ENCODE measurements at regions not wholly inside any gene's neighbourhood (a gene's known extent, or its start where the extent isn't known, plus 50 kb on each side); places are given as distances from the start of the nearest gene placed in this dataset.

GRCh38 chr17:77312786-77313599, 172.2 kb downstream of the SEC14L1 start (continued):
- TF ChIP-seq AKNA (CRISPR knock-in tag; IDR thresholded peaks at IDR 0.05; ENCODE audit: borderline replicate concordance): no peak
- TF ChIP-seq MAFG (CRISPR knock-in tag; IDR thresholded peaks at IDR 0.05): no peak
- TF ChIP-seq HOXA3 (CRISPR knock-in tag; IDR thresholded peaks at IDR 0.05): peak; percentile 25; the same call in 1 of the 2 replicates
- TF ChIP-seq SOX13 (IDR thresholded peaks at IDR 0.05): no peak
- peak in 1 of 2 experiments; percentile 41; a peak in 1 of 4 replicates for TF ChIP-seq SOX13 (CRISPR knock-in tag; conservative IDR thresholded peaks at IDR 0.05 in 1 of 2, IDR thresholded peaks at IDR 0.05 in 1 of 2)
- TF ChIP-seq PHF20 (CRISPR knock-in tag; IDR thresholded peaks at IDR 0.05): no peak
- no peak for TF ChIP-seq REPIN1 (CRISPR knock-in tag; IDR thresholded peaks at IDR 0.05; ENCODE audit: borderline replicate concordance, low read depth)
- TF ChIP-seq ZNF224 (CRISPR knock-in tag; IDR thresholded peaks at IDR 0.05): no peak
- no peak for TF ChIP-seq ZNF30 (CRISPR knock-in tag; IDR thresholded peaks at IDR 0.05)
- TF ChIP-seq MLX (CRISPR knock-in tag; IDR thresholded peaks at IDR 0.05): 0 out of 2 replicates have a peak, but pooled peaks have one; percentile 19
- TF ChIP-seq ZNF547 (CRISPR knock-in tag; IDR thresholded peaks at IDR 0.05): no peak
- TF ChIP-seq ZBTB33 (CRISPR knock-in tag; IDR thresholded peaks at IDR 0.05): peak; percentile 97
- no peak for TF ChIP-seq PAF1 (CRISPR knock-in tag; IDR thresholded peaks at IDR 0.05)
- TF ChIP-seq MED13 (CRISPR knock-in tag; IDR thresholded peaks at IDR 0.05): peak; percentile 65; the same call in 1 of the 2 replicates
- TF ChIP-seq, protein P1, sequence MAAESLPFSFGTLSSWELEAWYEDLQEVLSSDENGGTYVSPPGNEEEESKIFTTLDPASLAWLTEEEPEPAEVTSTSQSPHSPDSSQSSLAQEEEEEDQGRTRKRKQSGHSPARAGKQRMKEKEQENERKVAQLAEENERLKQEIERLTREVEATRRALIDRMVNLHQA (CRISPR knock-in tag; IDR thresholded peaks at IDR 0.05): no peak
- no peak for TF ChIP-seq POLR2AphosphoS2 (IDR thresholded peaks at IDR 0.05; ENCODE audit: low read depth, low read length)
- no peak for TF ChIP-seq ZFP90 (CRISPR knock-in tag; IDR thresholded peaks at IDR 0.05; ENCODE audit: borderline replicate concordance)

Measured in HepG2 (cell line).